Neural crest cell (in vitro differentiated cells): ENCODE measurements at regions not wholly inside any gene's neighbourhood (a gene's known extent, or its start where the extent isn't known, plus 50 kb on each side); places are given as distances from the start of the nearest gene placed in this dataset.

Experiments
- DNase-seq: peaks from one replicate; pipeline ENCODE4 v3.0.0; 2021; ENCODE audit warnings: low read depth, mixed read lengths, low spot score
- H3K27ac Mint-ChIP-seq: one replicate; pipeline ENCODE4 v1.8.0; 2021; ENCODE audit warnings: mild to moderate bottlenecking, mixed read lengths; ENCODE audit not compliant: unreplicated experiment
- H3K27me3 Mint-ChIP-seq: 2 replicates; pipeline ENCODE4 v1.8.0; 2021; ENCODE audit warnings: low read depth, mild to moderate bottlenecking, mixed read lengths
- H3K36me3 Mint-ChIP-seq: 2 replicates; pipeline ENCODE4 v1.8.0; 2021; ENCODE audit warnings: low read depth, mild to moderate bottlenecking, mixed read lengths
- H3K4me1 Mint-ChIP-seq: 2 replicates; pipeline ENCODE4 v1.8.0; 2021; ENCODE audit warnings: mixed read lengths
- H3K4me3 Mint-ChIP-seq: one replicate; pipeline ENCODE4 v1.8.0; 2021; ENCODE audit warnings: mild to moderate bottlenecking, mixed read lengths
- H3K9me3 Mint-ChIP-seq: 2 replicates; pipeline ENCODE4 v1.8.0; 2021; ENCODE audit warnings: mixed read lengths
- CTCF ChIP-seq: fragments of 200-600 bp; sonication (generic); conservative IDR thresholded peaks from 2 replicates; pipeline ENCODE4 v1.5.0; 2021; ENCODE audit warnings: antibody characterized with exemption, mild to moderate bottlenecking

GRCh38 chr4:183852910-183853547, 52.1 kb upstream of the STOX2 start:
- DNase-seq: no peak
- TF ChIP-seq CTCF: no peak
- no peak overlapping the region for H3K27ac Mint-ChIP-seq
- H3K36me3 Mint-ChIP-seq: no peaks in the 10 kb centered on the region
- peaks cover 26% of the 10 kb centered on the region for H3K27me3 Mint-ChIP-seq
- H3K9me3 Mint-ChIP-seq: peaks cover 2% of the 10 kb centered on the region
- H3K4me1 Mint-ChIP-seq: peaks cover 13% of the 10 kb centered on the region
- H3K4me3 Mint-ChIP-seq: no peak overlapping the region

- H3K4me1 Mint-ChIP-seq: peaks cover 18% of the 10 kb centered on the region
- TF ChIP-seq CTCF: no peak
- H3K27ac Mint-ChIP-seq: no peak overlapping the region
- H3K36me3 Mint-ChIP-seq: no peaks in the 10 kb centered on the region
- peaks cover 2% of the 10 kb centered on the region for H3K9me3 Mint-ChIP-seq
- DNase-seq: no peak
- H3K27me3 Mint-ChIP-seq: peaks cover 23% of the 10 kb centered on the region
- no peak overlapping the region for H3K4me3 Mint-ChIP-seq
These were observed 51.6 kb upstream of the STOX2 start for GRCh38 chr4:183853548-183853940.
